Adrenal gland (tissue), 9 donors: ENCODE measurements at regions not wholly inside any gene's neighbourhood (a gene's known extent, or its start where the extent isn't known, plus 50 kb on each side); places are given as distances from the start of the nearest gene placed in this dataset.

ENCODE experiments used
- DNase-seq, 7 donors: peaks; one replicate each; pipeline ENCODE4 v3.0.0-alpha.2; 2019 to 2020
- H3K27ac ChIP-seq, 5 donors: fragments of 200-600 bp; sonication (generic) in 4 of 5; 1 replicate in 3 of 5; 2 replicates in 2 of 5; pipeline versions ENCODE4 v1.5.1 to v1.8.0; 2016 to 2020; ENCODE audit warnings: mild to moderate bottlenecking in 1 of 5
- H3K27me3 ChIP-seq: fragments of 200-600 bp; 2 replicates; pipeline ENCODE4 v1.8.0; 2021
- H3K36me3 ChIP-seq, 2 donors: fragments of 200-600 bp; replicated peaks in 1 of 2; 1 replicate in 1 of 2; 2 replicates in 1 of 2; pipeline versions ENCODE4 v1.5.1 to v1.8.0; 2018 to 2022
- H3K4me1 ChIP-seq, 2 donors: fragments of 200-600 bp; replicated peaks in 1 of 2; 1 replicate in 1 of 2; 2 replicates in 1 of 2; pipeline versions ENCODE4 v1.5.1 to v1.8.0; 2018 to 2021
- H3K4me3 ChIP-seq, 4 donors: fragments of 200-600 bp; sonication (generic) in 3 of 4; one replicate each; pipeline ENCODE4 v1.5.1; 2016 to 2018
- H3K9me3 ChIP-seq, 3 donors: fragments of 200-600 bp; sonication (generic) in 1 of 3; replicated peaks in 1 of 3; 1 replicate in 2 of 3; 2 replicates in 1 of 3; pipeline versions ENCODE4 v1.5.1 to v1.8.0; 2016 to 2021
- POLR2A ChIP-seq, 2 donors: fragments of 450-650 bp; IDR thresholded peaks; one replicate each; pipeline ENCODE4 v1.6.1; 2017; ENCODE audit warnings: antibody characterized with exemption in 2 of 2, mild to moderate bottlenecking in 2 of 2, moderate library complexity in 1 of 2
- WGBS, 4 donors: extraction: QIAGEN DNeasy Blood & Tissue Kit in 2 of 4; methylation state at CpG; one replicate each; pipeline versions ENCODE4 v1.1.5 to v1.1.7; 2013 to 2017; 5-methylcytosine and 5-hydroxymethylcytosine counted together
- intact Hi-C, 2 donors: fragments of 100-400 bp; cut with DNase I; formaldehyde crosslinking; loops; one replicate each; pipeline versions ENCODE4 v1.14.1 to v1.15.0; 2022 to 2023
- TF ChIP-seq, protein P1 (sequence below), 6 experiments: fragments of 450-650 bp in 4 of 6; fragments of 200-600 bp in 2 of 6; sonication (generic) in 1 of 6; IDR thresholded peaks; 1 replicate in 5 of 6; 2 replicates in 1 of 6; pipeline versions ENCODE4 v1.5.1 to v1.8.0; 2016 to 2021; ENCODE audit warnings: antibody characterized with exemption in 6 of 6, mild to moderate bottlenecking in 2 of 6, moderate library complexity in 1 of 6
- donor health status: healthy with polysubstance abuse.
- donor health status: Bipolar disorder and iron deficiency.
- donor health status: DM: yes; HTN: yes; CAD: no.
- donor health status: DM: no; HTN: no; CAD: no.
- donor health status: DM: no; HTN: no; CAD: no.

DNA sequence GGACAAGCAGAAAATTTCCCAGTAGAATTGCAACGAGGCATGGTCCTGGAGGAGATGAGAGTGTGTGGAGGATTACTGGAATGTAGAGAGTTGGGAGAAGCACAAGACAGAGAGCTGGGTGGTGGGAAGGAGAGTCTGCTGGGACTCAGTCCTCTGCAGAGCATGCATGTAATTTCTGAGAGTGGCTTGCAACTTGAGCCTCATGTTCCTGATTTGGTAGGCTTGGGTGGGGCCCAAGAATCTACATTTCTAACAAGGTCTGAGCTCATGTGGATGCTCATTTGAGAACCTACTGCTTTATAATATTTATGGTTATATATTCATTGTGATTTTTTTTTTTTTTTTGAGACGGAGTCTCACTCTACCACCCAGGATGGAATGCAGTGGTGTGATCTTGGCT is 317.9 kb upstream of the COBL start:
- peaks cover 0 to 2% of the 10 kb centered on the region in 2 donors for H3K4me1 ChIP-seq
- no peak for TF ChIP-seq POLR2A (IDR thresholded peaks at IDR 0.05)
- TF ChIP-seq, protein P1, sequence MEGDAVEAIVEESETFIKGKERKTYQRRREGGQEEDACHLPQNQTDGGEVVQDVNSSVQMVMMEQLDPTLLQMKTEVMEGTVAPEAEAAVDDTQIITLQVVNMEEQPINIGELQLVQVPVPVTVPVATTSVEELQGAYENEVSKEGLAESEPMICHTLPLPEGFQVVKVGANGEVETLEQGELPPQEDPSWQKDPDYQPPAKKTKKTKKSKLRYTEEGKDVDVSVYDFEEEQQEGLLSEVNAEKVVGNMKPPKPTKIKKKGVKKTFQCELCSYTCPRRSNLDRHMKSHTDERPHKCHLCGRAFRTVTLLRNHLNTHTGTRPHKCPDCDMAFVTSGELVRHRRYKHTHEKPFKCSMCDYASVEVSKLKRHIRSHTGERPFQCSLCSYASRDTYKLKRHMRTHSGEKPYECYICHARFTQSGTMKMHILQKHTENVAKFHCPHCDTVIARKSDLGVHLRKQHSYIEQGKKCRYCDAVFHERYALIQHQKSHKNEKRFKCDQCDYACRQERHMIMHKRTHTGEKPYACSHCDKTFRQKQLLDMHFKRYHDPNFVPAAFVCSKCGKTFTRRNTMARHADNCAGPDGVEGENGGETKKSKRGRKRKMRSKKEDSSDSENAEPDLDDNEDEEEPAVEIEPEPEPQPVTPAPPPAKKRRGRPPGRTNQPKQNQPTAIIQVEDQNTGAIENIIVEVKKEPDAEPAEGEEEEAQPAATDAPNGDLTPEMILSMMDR (IDR thresholded peaks at IDR 0.05): no peak
- no peaks in the 10 kb centered on the region for H3K9me3 ChIP-seq
- H3K27ac ChIP-seq: no peak overlapping the region
- WGBS, 4 donors: 86 to 90% (median 87%) methylated on average over 2 of the region's 2 CpGs
- DNase-seq: no peak
- intact Hi-C loops: no loop called here
- H3K27me3 ChIP-seq: no peaks in the 10 kb centered on the region
- H3K4me3 ChIP-seq: no peak overlapping the region
- H3K36me3 ChIP-seq: no peaks in the 10 kb centered on the region

DNA sequence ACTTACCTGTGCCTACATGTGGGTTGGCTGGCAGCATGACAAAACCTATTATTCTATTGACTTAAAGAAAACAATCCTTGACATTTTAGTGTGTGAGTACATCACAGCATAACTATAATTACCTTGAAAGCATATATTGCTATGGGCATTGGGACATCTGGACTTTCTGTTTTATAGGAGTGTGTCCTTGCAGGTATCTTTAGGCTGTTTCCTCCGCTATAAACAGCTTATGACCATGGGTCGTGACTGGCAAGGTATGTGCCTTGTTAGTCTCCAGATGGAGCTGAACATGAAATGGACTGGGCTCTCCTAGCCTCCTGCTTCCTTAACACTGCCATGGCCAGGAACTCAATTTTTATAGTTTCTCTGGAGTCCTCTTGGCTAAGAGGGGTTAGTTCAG is 317.4 kb upstream of the COBL start:
- H3K4me3 ChIP-seq: no peak overlapping the region
- no peak for TF ChIP-seq POLR2A (IDR thresholded peaks at IDR 0.05)
- TF ChIP-seq, protein P1 (IDR thresholded peaks at IDR 0.05): no peak
- 55 to 89% (median 82%) methylated on average over 2 of the region's 2 CpGs for WGBS, 4 donors
- no peaks in the 10 kb centered on the region for H3K4me1 ChIP-seq
- no peak for DNase-seq
- no peaks in the 10 kb centered on the region for H3K27me3 ChIP-seq
- no peaks in the 10 kb centered on the region for H3K36me3 ChIP-seq
- intact Hi-C loops: no loop called here
- H3K9me3 ChIP-seq: no peaks in the 10 kb centered on the region
- no peak overlapping the region for H3K27ac ChIP-seq

DNA sequence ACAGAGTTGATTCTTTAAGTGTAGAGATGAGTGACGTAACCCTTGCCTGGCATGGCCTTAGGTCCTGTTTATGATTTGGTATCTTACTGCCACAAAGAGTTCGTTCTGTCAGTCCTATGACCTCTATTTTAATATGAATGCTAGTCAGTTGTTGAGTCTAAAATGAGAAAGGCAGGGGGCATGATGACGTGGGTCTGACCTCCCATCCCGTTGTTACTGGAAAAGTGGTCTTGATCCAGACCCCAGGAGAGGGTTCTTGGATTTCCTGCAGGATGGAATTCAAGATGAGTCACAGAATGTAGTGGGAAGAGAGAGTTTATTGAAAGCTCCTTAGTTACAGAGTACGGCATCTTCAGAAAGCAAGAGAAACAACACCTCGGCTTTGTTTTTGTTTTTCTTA is 317.0 kb upstream of the COBL start:
- Histone ChIP-seq H3K9me3 (no peaks in the 10 kb centered on the region), H3K27ac (no peak overlapping the region), H3K27me3 (no peaks in the 10 kb centered on the region), H3K36me3 (no peaks in the 10 kb centered on the region), H3K4me3 (no peak overlapping the region), H3K4me1 (no peaks in the 10 kb centered on the region)
- intact Hi-C loops: no loop called here
- WGBS, 4 donors: 84 to 92% (median 91%) methylated on average over 6 of the region's 6 CpGs
- DNase-seq: no peak
- no peak for TF ChIP-seq POLR2A (IDR thresholded peaks at IDR 0.05)
- TF ChIP-seq, protein P1 (IDR thresholded peaks at IDR 0.05): no peak

DNA sequence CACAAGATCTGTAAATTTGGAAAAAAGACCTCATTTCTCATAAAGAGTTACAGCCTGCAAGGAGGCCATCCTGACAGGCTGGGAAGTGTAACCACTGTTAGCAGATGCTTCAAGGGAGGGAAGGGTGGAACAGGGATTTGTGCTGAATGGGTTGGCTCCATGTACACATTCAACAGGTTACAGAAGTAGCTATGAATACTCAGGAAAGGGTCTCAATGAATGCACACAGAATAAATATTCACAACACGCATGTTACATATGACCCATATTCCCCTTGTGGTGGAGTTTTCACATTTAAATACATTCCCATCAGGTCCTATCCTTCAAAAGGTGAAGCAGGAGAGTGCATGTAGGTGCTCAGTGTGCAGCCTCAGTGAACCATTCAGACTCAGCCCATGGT is 316.4 kb upstream of the COBL start:
- no peak for DNase-seq
- no peaks in the 10 kb centered on the region for H3K27me3 ChIP-seq
- H3K4me1 ChIP-seq: no peaks in the 10 kb centered on the region
- no peaks in the 10 kb centered on the region for H3K9me3 ChIP-seq
- intact Hi-C loops: no loop called here
- 75 to 100% (median 97%) methylated on average over 1 of the region's 1 CpG for WGBS, 4 donors
- no peaks in the 10 kb centered on the region for H3K36me3 ChIP-seq
- no peak overlapping the region for H3K4me3 ChIP-seq
- H3K27ac ChIP-seq: no peak overlapping the region
- TF ChIP-seq, protein P1 (IDR thresholded peaks at IDR 0.05): no peak
- TF ChIP-seq POLR2A (IDR thresholded peaks at IDR 0.05): no peak
